ENCODE measurements at regions not wholly inside any gene's neighbourhood (a gene's known extent, or its start where the extent isn't known, plus 50 kb on each side); places are given as distances from the start of the nearest gene placed in this dataset.

DNA sequence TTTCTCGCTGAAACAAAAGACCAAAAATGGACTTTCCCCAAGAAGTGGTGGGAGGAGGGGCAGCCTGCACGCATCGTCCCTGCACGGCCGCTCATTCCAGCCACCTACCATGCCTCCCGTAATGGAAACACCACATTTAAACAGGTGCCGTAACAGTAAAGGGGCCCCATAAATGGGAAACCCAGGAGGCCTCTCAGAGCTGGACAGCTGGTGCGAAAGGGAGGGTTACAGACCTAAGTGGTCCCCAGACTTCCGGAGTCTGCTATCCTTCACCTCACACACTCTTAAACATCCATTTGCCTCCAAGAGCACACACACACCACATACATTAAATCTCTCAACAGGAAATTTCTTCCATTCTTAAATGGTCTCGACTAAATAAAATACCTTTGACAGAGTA, 120.7 kb upstream of the SOD1 start:
- Mint-ChIP-seq H3K27ac (no peak overlapping the region), H3K4me3 (ENCODE audit: low read depth) (no peak overlapping the region), H3K9me3 (ENCODE audit: low read depth) (no peaks in the 10 kb centered on the region), H3K4me1 (ENCODE audit: low read depth) (no peaks in the 10 kb centered on the region), H3K36me3 (ENCODE audit: insufficient read depth) (peaks cover 3% of the 10 kb centered on the region), H3K27me3 (no peaks in the 10 kb centered on the region)
- no peak for DNase-seq (ENCODE audit: low spot score, unreplicated experiment)
- no peak for TF ChIP-seq CTCF (IDR thresholded peaks at IDR 0.05; ENCODE audit: unreplicated experiment)

DNA sequence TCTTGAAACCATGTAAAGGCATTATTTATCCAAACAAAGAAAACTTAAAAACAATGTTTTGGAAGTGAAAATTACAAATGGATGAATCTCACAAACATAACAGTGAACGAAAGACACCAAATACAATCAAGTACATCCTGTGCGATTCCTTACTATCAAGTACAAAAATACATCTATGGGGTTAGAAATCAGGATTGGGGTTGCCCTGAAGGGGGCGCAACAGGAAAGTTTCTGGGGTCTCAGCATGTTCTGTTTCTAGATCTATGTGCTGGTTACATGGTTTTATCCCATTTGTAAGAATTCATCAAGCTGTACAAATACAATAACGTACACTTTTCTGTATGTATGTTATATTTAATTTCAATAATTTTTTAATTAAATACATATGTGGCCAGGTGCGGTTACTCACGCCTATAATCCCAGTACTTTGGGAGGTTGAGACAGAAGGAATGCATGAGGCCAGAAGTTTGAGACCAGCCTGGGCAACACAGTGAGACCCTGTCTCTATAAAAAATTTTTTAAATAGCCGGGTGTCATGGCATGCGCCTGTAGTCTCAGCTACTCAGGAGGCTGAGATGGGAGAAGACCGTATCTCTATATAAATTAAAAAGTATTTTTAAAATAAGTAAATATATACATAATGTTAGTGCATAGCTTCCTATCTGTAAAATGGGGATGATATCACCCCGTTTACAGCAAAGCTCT, 121.5 kb upstream of the SOD1 start:
- Mint-ChIP-seq H3K36me3 (ENCODE audit: insufficient read depth) (peaks cover 3% of the 10 kb centered on the region), H3K27ac (no peak overlapping the region), H3K27me3 (no peaks in the 10 kb centered on the region), H3K4me3 (ENCODE audit: low read depth) (no peak overlapping the region), H3K9me3 (ENCODE audit: low read depth) (no peaks in the 10 kb centered on the region), H3K4me1 (ENCODE audit: low read depth) (no peaks in the 10 kb centered on the region)
- no peak for DNase-seq (ENCODE audit: low spot score, unreplicated experiment)
- peak; percentile 31 for TF ChIP-seq CTCF (IDR thresholded peaks at IDR 0.05; ENCODE audit: unreplicated experiment)

DNA sequence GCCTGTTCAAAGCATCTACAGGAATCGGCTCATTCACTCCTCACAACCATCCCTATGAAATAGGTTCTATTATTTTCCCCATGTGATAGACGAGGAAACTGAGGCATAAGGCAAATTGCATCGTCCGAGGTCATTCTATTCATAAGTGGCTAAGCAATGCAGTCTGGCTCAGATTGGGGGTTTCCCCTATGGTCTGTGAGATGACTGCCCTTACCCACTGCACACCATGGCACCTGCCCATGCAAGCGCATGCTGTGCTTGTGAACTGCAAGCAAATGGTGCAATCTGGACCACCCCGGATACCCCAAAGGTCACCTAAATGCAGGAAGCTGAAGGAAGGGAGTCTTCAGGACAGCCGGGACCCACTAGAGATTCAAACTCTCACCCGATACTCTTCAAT, 123.4 kb upstream of the SOD1 start:
- DNase-seq (ENCODE audit: low spot score, unreplicated experiment) = no peak
- peaks cover 6% of the 10 kb centered on the region for H3K4me1 Mint-ChIP-seq (ENCODE audit: low read depth)
- TF ChIP-seq CTCF (IDR thresholded peaks at IDR 0.05; ENCODE audit: unreplicated experiment) = no peak
- H3K27ac Mint-ChIP-seq = no peak overlapping the region
- H3K36me3 Mint-ChIP-seq (ENCODE audit: insufficient read depth) = peaks cover 3% of the 10 kb centered on the region
- no peaks in the 10 kb centered on the region for H3K27me3 Mint-ChIP-seq
- no peak overlapping the region for H3K4me3 Mint-ChIP-seq (ENCODE audit: low read depth)
- no peaks in the 10 kb centered on the region for H3K9me3 Mint-ChIP-seq (ENCODE audit: low read depth)

DNA sequence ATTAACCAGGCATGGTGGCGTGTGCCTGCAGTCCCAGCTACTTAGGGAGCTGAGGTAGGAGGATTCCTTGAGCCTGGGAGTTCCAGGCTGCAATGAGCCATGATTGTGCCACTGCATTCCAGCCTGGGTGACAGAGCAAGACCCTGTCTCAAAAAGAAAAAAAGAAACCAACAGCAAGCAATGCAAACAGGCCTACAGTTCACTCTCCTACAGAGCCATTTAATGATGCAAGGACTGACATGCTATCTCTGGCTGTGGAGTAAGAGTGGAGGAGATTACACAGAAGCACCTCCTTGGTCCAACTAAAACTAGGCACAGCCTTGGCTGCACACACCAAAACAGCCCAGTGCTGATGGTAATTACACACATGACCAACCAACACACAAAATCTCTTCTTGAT, 127.5 kb upstream of the SOD1 start:
- DNase-seq (ENCODE audit: low spot score, unreplicated experiment) = no peak
- peaks cover 36% of the 10 kb centered on the region for H3K4me1 Mint-ChIP-seq (ENCODE audit: low read depth)
- H3K36me3 Mint-ChIP-seq (ENCODE audit: insufficient read depth) = peaks cover 1% of the 10 kb centered on the region
- H3K4me3 Mint-ChIP-seq (ENCODE audit: low read depth) = no peak overlapping the region
- H3K27me3 Mint-ChIP-seq = no peaks in the 10 kb centered on the region
- TF ChIP-seq CTCF (IDR thresholded peaks at IDR 0.05; ENCODE audit: unreplicated experiment) = no peak
- H3K27ac Mint-ChIP-seq = no peak overlapping the region
- no peaks in the 10 kb centered on the region for H3K9me3 Mint-ChIP-seq (ENCODE audit: low read depth)

- Mint-ChIP-seq H3K27me3 (no peaks in the 10 kb centered on the region), H3K9me3 (ENCODE audit: low read depth) (no peaks in the 10 kb centered on the region), H3K4me3 (ENCODE audit: low read depth) (no peak overlapping the region), H3K36me3 (ENCODE audit: insufficient read depth) (no peaks in the 10 kb centered on the region), H3K4me1 (ENCODE audit: low read depth) (peaks cover 37% of the 10 kb centered on the region), H3K27ac (peak overlapping the region; percentile 14)
- no peak for TF ChIP-seq CTCF (IDR thresholded peaks at IDR 0.05; ENCODE audit: unreplicated experiment)
- DNase-seq (ENCODE audit: low spot score, unreplicated experiment) = no peak
Observed at GRCh38 chr21:31530897-31531705, 128.4 kb upstream of the SOD1 start.

All from progenitor cell of endocrine pancreas (in vitro differentiated cells).